C4-2B (cell line): ENCODE measurements at regions not wholly inside any gene's neighbourhood (a gene's known extent, or its start where the extent isn't known, plus 50 kb on each side); places are given as distances from the start of the nearest gene placed in this dataset.

Experiments used
- ZFX ChIP-seq: fragments of 450-650 bp; IDR thresholded peaks from 2 replicates; pipeline ENCODE4 v1.6.1; 2017
- TF ChIP-seq, protein P1 (sequence below): fragments of 450-650 bp; conservative IDR thresholded peaks from 2 replicates; pipeline ENCODE4 v1.5.1; 2017; ENCODE audit warnings: mild to moderate bottlenecking

DNA sequence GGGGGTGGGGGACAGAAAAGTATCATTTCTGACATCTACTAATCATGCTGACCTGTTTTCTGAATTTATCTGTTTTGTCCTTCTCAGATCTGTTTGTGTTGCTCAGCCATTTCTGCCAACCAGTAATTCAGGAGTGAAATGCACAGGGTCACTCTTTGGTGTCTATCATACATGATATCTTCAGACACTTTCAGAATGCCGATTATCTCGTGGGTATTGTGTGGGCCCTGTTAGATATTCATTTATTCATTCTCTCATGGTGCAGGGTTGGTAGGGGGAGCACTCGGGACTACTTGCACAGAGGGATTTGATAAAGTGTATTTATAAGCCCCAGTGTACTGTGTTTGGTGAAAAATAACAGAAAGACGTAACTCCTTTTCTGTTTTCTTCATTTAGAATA, 101.2 kb upstream of the CITED2 start:
- TF ChIP-seq, protein P1, sequence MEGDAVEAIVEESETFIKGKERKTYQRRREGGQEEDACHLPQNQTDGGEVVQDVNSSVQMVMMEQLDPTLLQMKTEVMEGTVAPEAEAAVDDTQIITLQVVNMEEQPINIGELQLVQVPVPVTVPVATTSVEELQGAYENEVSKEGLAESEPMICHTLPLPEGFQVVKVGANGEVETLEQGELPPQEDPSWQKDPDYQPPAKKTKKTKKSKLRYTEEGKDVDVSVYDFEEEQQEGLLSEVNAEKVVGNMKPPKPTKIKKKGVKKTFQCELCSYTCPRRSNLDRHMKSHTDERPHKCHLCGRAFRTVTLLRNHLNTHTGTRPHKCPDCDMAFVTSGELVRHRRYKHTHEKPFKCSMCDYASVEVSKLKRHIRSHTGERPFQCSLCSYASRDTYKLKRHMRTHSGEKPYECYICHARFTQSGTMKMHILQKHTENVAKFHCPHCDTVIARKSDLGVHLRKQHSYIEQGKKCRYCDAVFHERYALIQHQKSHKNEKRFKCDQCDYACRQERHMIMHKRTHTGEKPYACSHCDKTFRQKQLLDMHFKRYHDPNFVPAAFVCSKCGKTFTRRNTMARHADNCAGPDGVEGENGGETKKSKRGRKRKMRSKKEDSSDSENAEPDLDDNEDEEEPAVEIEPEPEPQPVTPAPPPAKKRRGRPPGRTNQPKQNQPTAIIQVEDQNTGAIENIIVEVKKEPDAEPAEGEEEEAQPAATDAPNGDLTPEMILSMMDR = no peak
- TF ChIP-seq ZFX = no peak
